ENCODE measurements at regions not wholly inside any gene's neighbourhood (a gene's known extent, or its start where the extent isn't known, plus 50 kb on each side); places are given as distances from the start of the nearest gene placed in this dataset.

DNA sequence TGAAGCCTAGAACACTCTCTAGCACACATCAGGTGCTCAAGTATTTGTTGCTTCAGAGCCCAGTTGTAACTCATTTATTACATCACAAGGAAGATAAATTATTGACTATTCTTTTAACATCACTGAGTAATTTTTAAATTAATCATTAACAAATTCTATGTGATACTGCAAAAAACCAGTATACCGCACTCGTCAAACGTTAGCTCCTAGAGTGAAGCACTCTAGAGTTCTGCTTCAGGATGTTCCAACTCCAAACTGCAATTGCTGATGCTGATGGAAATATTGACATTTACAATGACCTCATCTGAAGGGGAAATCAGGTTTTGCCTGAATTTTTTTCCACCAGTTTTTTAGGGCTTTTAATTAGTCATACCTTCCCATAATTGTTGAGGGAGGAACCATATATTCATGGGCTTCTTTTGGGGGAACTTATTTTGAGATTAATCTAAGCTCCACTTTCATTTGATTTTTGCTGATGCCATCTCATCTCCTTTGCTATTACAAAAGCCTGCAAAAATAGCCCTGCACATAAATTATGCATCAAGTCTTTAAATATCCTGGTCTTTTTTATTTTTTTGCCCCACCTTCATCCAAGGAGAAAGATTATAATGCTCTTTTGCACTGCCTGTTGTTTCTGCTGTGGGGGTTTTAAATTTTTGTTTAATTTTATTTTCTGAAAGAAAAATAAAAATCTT lies 123.0 kb upstream of the STAC start:
- POLR2A ChIA-PET = no interaction called here
- Histone ChIP-seq H3K79me2 (ENCODE audit: control insufficient read depth, insufficient read depth, low read length) (no peaks in the 10 kb centered on the region), H3K4me3 (replicated peaks in 1 of 3; ENCODE audit: insufficient read depth in 1 of 3, low read depth in 1 of 3, low read length in 3 of 3) (no peak overlapping the region), H3K4me1 (ENCODE audit: control insufficient read depth, extremely low read depth, insufficient read depth, low read length) (no peaks in the 10 kb centered on the region), H3K36me3 (ENCODE audit: control insufficient read depth in 2 of 2, extremely low read depth in 1 of 2, insufficient read depth in 2 of 2, low read length in 2 of 2) (no peaks in the 10 kb centered on the region), H3K4me2 (ENCODE audit: insufficient read depth, low read length) (no peak overlapping the region), H3K9ac (replicated peaks; ENCODE audit: extremely low read depth, insufficient read depth, low read length) (no peak overlapping the region), H3K27ac (ENCODE audit: insufficient read depth, low read depth, low read length) (no peak overlapping the region), H3K27me3 (ENCODE audit: control insufficient read depth in 2 of 2, insufficient read depth in 2 of 2, low read length in 2 of 2) (no peaks in the 10 kb centered on the region), H4K20me1 (replicated peaks; ENCODE audit: control insufficient read depth, extremely low read depth, insufficient read depth, low read length) (no peaks in the 10 kb centered on the region), H3K9me3 (replicated peaks; ENCODE audit: control insufficient read depth, insufficient read depth, low read length) (no peaks in the 10 kb centered on the region), H2AFZ (ENCODE audit: low read depth, low read length) (no peak overlapping the region), H3K9me1 (replicated peaks; ENCODE audit: control insufficient read depth, extremely low read depth, insufficient read depth, low read length) (no peaks in the 10 kb centered on the region)
- no TSS peak for BruUV-seq (replicated peaks)
- DNase-seq (ENCODE audit: low read depth, low spot score) (no peak), FAIRE-seq (no peak)
- intact Hi-C loops (cut with micrococcal nuclease) = no loop called here
- dilution Hi-C loops (cut with MboI; ENCODE audit: extremely low pct_ligation_motif_present, low sequenced_read_pairs) = no loop called here
- TF ChIP-seq EZH2 (IDR thresholded peaks at IDR 0.05; ENCODE audit: borderline replicate concordance, low read depth, low read length, severe bottlenecking) (no peak), MYC (IDR thresholded peaks at IDR 0.05; ENCODE audit: low read depth, low read length) (no peak), POLR2AphosphoS5 (IDR thresholded peaks at IDR 0.05; ENCODE audit: insufficient read depth, low read depth, low read length) (no peak), GATA2 (IDR thresholded peaks at IDR 0.05; ENCODE audit: insufficient read depth, insufficient read length, low read depth, low read length) (no peak), JUN (IDR thresholded peaks at IDR 0.05; ENCODE audit: borderline replicate concordance, insufficient read depth, insufficient read length, low read depth) (no peak), POLR2A (IDR thresholded peaks at IDR 0.05; ENCODE audit: low read depth, low read length) (no peak), FOS (IDR thresholded peaks at IDR 0.05; ENCODE audit: borderline replicate concordance, insufficient read depth, low read length) (no peak)
- TF ChIP-seq, protein P1, sequence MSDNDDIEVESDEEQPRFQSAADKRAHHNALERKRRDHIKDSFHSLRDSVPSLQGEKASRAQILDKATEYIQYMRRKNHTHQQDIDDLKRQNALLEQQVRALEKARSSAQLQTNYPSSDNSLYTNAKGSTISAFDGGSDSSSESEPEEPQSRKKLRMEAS (IDR thresholded peaks at IDR 0.05; ENCODE audit: insufficient read depth, insufficient read length) = no peak
- TF ChIP-seq, protein P2, sequence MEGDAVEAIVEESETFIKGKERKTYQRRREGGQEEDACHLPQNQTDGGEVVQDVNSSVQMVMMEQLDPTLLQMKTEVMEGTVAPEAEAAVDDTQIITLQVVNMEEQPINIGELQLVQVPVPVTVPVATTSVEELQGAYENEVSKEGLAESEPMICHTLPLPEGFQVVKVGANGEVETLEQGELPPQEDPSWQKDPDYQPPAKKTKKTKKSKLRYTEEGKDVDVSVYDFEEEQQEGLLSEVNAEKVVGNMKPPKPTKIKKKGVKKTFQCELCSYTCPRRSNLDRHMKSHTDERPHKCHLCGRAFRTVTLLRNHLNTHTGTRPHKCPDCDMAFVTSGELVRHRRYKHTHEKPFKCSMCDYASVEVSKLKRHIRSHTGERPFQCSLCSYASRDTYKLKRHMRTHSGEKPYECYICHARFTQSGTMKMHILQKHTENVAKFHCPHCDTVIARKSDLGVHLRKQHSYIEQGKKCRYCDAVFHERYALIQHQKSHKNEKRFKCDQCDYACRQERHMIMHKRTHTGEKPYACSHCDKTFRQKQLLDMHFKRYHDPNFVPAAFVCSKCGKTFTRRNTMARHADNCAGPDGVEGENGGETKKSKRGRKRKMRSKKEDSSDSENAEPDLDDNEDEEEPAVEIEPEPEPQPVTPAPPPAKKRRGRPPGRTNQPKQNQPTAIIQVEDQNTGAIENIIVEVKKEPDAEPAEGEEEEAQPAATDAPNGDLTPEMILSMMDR (IDR thresholded peaks at IDR 0.05; ENCODE audit: extremely low read depth in 1 of 2, insufficient read depth in 1 of 2, low read depth in 1 of 2, low read length in 2 of 2) = no peak
- CTCF ChIA-PET = no interaction called here
